HFF-Myc (cell line): ENCODE measurements at regions not wholly inside any gene's neighbourhood (a gene's known extent, or its start where the extent isn't known, plus 50 kb on each side); places are given as distances from the start of the nearest gene placed in this dataset.

Source experiments
- DNase-seq: peaks from one replicate; pipeline ENCODE4 v3.0.0-alpha.2; 2011; ENCODE audit warnings: low read depth; ENCODE audit errors: extremely low read depth
- H3K4me3 ChIP-seq: replicated peaks from 2 replicates; pipeline ENCODE4 v1.5.1; 2011; ENCODE audit warnings: low read depth, mild to moderate bottlenecking, control low read depth, low read length
- CTCF ChIP-seq: IDR thresholded peaks from 2 replicates; pipeline ENCODE4 v1.5.1; 2012; ENCODE audit warnings: mild to moderate bottlenecking, low read depth, low read length, control low read depth; ENCODE audit errors: missing control alignments

GRCh38 chr11:96707273-96707672, 317.5 kb downstream of the JRKL start:
- no peak overlapping the region for H3K4me3 ChIP-seq
- TF ChIP-seq CTCF = no peak
- no peak for DNase-seq

- no peak overlapping the region for H3K4me3 ChIP-seq
- no peak for DNase-seq
- TF ChIP-seq CTCF = no peak
Observed at GRCh38 chr11:96708219-96708878, 318.5 kb downstream of the JRKL start.

GRCh38 chr11:96713301-96713700, 323.5 kb downstream of the JRKL start:
- no peak for TF ChIP-seq CTCF
- no peak for DNase-seq
- H3K4me3 ChIP-seq = no peak overlapping the region

- H3K4me3 ChIP-seq = no peak overlapping the region
- DNase-seq = no peak
- TF ChIP-seq CTCF = no peak
Observed at GRCh38 chr11:96714689-96715088, 324.9 kb downstream of the JRKL start.

- no peak for TF ChIP-seq CTCF
- no peak for DNase-seq
- H3K4me3 ChIP-seq = no peak overlapping the region
Observed at GRCh38 chr11:96715208-96715607, 325.4 kb downstream of the JRKL start.

GRCh38 chr11:96736601-96737000, 346.8 kb downstream of the JRKL start:
- no peak for TF ChIP-seq CTCF
- H3K4me3 ChIP-seq = no peak overlapping the region
- DNase-seq = no peak

GRCh38 chr11:96738311-96738710, 348.5 kb downstream of the JRKL start:
- no peak for TF ChIP-seq CTCF
- H3K4me3 ChIP-seq = no peak overlapping the region
- no peak for DNase-seq
